Gastrocnemius medialis (tissue), 4 donors: ENCODE measurements at regions not wholly inside any gene's neighbourhood (a gene's known extent, or its start where the extent isn't known, plus 50 kb on each side); places are given as distances from the start of the nearest gene placed in this dataset.

Source experiments
- POLR2A ChIP-seq, 2 donors: fragments of 450-650 bp; IDR thresholded peaks; one replicate each; pipeline ENCODE4 v1.6.1; 2017; ENCODE audit warnings: antibody characterized with exemption in 2 of 2, mild to moderate bottlenecking in 2 of 2, moderate library complexity in 2 of 2
- TF ChIP-seq, protein P1 (sequence below), 5 experiments: fragments of 450-650 bp in 3 of 5; fragments of 200-600 bp in 2 of 5; sonication (generic) in 2 of 5; IDR thresholded peaks in 4 of 5; conservative IDR thresholded peaks in 1 of 5; 1 replicate in 4 of 5; 2 replicates in 1 of 5; pipeline ENCODE4 v1.5.1; 2016 to 2019; ENCODE audit warnings: antibody characterized with exemption in 5 of 5, mild to moderate bottlenecking in 3 of 5, moderate library complexity in 3 of 5

DNA sequence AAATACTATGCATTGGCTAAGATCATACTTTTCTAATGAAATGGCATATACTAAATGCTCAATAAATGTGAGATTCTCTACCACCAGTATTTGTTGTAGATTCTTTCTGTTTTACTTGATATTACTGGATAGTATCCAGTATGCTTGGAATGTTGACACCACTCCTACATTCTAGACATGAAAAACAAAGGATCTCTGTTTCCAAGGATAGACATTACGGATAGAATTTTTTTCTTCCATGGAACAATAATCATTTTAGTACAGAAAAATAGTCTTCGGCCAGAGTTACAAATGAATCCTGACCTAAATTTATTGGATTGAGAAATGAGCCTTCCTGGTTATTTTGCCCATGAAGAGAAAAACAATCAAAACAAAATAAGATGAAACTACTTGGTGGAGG lies 258.2 kb upstream of the NT5E start:
- TF ChIP-seq, protein P1, sequence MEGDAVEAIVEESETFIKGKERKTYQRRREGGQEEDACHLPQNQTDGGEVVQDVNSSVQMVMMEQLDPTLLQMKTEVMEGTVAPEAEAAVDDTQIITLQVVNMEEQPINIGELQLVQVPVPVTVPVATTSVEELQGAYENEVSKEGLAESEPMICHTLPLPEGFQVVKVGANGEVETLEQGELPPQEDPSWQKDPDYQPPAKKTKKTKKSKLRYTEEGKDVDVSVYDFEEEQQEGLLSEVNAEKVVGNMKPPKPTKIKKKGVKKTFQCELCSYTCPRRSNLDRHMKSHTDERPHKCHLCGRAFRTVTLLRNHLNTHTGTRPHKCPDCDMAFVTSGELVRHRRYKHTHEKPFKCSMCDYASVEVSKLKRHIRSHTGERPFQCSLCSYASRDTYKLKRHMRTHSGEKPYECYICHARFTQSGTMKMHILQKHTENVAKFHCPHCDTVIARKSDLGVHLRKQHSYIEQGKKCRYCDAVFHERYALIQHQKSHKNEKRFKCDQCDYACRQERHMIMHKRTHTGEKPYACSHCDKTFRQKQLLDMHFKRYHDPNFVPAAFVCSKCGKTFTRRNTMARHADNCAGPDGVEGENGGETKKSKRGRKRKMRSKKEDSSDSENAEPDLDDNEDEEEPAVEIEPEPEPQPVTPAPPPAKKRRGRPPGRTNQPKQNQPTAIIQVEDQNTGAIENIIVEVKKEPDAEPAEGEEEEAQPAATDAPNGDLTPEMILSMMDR (IDR thresholded peaks at IDR 0.05 in 4 of 5, conservative IDR thresholded peaks at IDR 0.05 in 1 of 5), result no peak
- no peak for TF ChIP-seq POLR2A (IDR thresholded peaks at IDR 0.05)
